SHP77 (cell line): ENCODE measurements at regions not wholly inside any gene's neighbourhood (a gene's known extent, or its start where the extent isn't known, plus 50 kb on each side); places are given as distances from the start of the nearest gene placed in this dataset.
"Not testable (repeated sequence)": the region's sequence is repeated elsewhere in the genome, so short reads cannot be mapped to it uniquely, and the experiment has no call there.

Source experiments
- DNase-seq, 2 experiments: peaks; one replicate each; lab custom pipeline; 2025; lab: John Stamatoyannopoulos, UW

GRCh38 chr14:87815121-87815520 lies 177.9 kb downstream of the GALC start:
- DNase-seq = no peak

GRCh38 chr14:87813686-87814085 lies 179.3 kb downstream of the GALC start:
- no peak for DNase-seq

DNA sequence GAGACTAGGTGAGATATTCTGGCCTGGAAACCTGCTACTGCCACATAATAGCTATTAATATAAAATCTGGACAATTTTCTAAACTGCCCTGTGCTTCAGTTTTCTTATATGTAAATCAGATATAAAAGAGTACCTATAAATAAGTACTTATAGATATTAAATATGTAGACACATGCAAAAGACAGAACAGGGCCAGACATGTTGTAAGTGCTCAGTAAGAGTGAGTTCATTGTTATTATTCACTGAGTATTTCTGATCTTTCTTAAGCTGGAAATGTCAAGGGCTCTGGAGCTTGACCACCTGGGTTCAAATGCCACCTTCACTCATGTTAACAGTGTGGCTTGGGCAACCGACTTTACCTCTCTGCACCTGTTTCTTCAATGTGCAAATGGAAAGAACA lies 179.8 kb downstream of the GALC start:
- DNase-seq = no peak

GRCh38 chr14:87811246-87811645 lies 181.7 kb downstream of the GALC start:
- DNase-seq = no peak

DNA sequence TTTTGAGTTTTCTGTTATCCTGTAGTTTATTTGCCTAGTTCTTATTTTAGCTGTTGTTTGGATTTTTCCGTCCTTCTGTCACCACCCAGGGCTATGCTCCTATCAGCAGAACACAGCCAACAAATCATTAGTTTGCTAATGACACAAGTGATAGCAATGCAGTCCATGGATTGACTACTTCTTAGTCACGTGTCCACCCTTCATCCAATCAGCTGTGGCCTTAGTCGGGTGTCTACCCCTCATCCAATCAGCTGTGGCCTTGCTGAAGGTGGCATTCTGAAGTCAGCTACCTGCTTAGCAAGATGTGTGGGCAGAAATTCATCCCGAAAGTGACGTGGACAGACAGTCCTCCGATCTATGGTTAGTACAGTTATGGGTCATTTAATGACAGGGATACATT lies 182.3 kb downstream of the GALC start:
- DNase-seq = no peak

DNA sequence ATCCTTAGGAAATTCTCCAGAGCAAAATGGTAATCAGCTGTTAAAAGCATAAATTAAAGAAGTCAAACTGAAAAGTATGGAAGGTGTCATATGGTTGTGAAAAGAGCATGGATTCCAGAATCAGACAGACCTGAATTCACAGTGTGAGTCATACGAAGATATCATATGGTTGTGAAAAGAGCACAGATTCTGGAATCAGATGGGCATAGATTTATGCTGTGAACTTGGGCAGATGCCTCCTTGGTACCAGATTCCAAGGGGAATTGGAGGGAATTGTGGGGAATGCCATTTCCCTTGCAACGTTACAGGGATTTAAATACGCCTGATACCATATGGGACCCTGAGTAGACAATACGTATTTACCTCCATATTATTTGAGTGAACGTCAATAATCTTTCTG lies 183.7 kb downstream of the GALC start:
- no peak for DNase-seq

DNA sequence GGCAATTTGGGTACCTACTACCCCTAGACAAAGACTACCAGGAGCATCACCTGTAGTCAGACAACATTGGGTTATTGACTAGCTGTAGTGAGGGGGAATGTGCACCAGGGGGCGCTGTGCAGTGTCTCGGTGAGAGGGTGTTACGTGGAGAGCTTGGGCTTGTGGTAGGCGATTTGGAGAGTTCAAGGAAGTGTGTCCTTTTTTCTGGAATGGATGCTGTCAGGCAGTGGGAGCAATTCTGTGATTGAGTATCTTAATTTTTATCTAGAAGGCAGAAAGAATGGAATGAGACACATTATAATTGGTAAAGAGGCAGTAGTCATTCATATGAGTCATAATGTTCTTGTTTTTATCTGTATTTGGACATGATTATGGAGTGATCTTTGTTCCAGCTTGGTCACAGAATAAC lies 187.7 kb downstream of the GALC start:
- DNase-seq = peak in 1 of 2 experiments; percentile 33

GRCh38 chr14:87800216-87800615 lies 192.8 kb downstream of the GALC start:
- DNase-seq = no peak

- no peak for DNase-seq
These were observed 193.6 kb downstream of the GALC start for GRCh38 chr14:87799400-87799799.

DNA sequence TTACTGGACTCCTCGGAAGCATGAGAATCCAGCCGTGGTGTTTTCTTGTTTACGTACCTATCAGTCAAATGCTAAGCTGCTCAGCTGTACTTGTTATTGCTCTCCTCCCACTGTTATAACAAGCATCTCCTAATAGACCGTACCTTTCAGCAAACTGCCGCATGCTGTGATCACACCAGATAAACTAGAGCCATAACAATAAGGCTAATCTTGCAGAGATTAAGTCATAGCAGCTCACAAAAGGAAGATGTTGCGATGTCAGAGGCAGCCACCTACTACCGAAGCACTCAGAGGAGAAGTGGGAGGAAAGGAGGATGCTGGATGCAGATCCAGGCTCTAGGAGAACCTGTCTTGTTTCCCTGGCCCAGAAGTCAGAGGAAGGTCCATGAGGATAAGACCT lies 196.0 kb downstream of the GALC start:
- DNase-seq = no peak

DNA sequence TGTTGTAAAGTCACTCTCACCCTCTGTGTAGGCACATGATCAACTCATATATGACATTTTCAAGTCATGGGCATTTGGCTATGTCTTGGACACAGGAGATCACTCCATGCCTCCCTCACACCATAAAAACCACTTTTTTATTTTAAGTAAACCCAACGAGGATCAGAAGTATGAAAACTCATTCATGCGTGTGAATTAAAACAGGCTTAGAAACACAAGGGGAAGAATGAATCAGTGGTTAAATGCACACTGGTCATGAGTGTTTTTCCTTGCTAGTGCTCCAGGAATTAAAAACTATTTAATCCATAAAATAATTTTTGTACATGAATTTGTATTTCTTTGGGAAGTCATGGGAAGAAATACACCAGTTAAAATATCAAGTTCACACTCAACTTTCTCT lies 198.4 kb downstream of the GALC start:
- DNase-seq = no peak

DNA sequence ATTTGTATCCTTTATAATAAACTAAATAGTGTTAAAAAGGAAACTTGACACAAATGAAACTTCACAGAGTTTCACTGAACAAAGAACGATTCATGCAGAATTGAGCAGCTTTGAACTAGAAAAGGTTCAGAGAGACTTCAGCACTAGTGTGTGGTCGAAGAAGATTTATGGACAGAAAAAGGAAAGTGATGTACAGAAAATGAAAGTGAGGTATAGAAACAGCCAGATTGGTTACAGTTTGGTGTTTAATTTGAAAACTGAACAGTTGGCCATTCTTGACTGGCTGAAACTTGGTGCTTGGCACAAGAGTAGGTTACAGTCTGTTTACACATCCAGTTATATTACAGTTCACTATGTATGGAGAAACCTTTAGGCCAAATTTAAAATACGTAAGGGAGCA lies 207.1 kb downstream of the GALC start:
- no peak for DNase-seq

DNA sequence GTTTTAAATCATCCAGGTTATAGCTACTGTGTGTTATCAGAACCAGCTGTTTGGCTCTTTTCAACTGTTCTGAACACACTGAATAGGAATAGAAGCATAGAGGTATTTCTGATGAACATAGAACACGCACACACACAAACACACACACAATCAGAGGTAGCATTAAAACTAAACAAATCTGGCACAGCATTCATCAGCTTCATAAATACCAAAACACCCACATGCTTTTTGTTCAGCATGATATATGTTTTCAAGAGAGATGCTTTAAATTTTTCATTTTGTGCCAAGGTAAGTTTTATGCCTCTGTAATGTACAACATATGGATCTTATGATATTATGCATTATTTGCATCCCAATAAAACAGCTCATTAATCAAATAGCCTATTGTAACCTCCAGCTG lies 208.6 kb downstream of the GALC start:
- no peak for DNase-seq

GRCh38 chr14:87783071-87783470 lies 209.9 kb downstream of the GALC start:
- no peak for DNase-seq

- DNase-seq = no peak
These were observed 220.1 kb downstream of the GALC start for GRCh38 chr14:87772854-87773253.

DNA sequence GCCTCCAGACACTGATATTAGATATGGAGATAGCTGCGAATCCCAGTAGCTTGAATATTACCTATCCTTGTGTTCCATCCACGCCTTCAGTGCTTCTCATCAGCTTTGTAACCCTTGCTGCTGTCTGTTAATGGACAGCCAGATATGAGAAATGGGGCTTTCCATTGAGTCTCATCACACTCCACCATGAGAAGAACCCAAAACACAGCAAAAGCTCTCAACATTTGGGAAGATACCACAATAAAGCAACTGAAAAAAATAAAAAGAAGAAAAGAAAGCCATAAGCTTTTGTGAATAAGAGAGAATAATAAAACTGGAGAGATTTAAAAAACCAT lies 225.4 kb downstream of the GALC start:
- no peak for DNase-seq

DNA sequence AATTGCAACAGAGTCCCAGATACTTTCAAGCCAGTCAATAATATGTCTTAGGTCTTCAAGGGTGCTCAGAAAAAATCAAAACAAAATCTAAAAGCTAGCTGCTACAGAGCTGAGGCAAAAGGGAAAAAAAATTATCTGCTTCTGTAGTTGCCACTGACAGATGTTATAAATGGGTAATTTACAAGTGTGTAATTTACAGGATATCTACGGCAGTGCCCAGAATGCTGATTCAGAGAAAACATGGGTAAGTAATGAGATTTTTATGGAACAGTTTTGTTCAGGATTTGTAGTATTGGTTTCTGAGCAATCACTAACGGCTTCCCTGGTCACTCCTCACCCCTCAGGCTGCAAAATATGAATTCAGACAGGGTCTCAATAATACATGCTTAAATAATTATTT lies 234.1 kb downstream of the GALC start:
- no peak for DNase-seq

DNA sequence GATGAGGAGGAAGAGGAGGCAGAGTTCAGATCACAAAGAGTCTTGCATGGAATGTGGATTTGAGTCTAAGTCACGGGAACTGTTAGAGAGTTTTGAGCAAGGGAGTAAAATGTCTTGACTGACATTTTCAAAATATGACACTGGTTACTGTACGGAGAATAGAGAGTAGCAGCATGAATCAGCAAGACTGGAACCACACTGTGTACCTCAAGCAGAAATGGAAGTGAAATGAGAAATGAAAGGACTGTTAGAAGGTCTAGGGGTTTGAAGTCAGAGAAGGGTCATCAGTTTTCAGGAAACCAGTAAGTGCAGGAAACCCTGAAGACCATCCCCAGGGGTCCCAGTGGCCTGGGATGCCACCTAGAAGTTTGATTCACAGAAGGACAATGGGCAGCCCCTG lies 236.3 kb downstream of the GALC start:
- DNase-seq = no peak

- DNase-seq = no peak
These were observed 238.3 kb downstream of the GALC start for GRCh38 chr14:87754520-87755223.

DNA sequence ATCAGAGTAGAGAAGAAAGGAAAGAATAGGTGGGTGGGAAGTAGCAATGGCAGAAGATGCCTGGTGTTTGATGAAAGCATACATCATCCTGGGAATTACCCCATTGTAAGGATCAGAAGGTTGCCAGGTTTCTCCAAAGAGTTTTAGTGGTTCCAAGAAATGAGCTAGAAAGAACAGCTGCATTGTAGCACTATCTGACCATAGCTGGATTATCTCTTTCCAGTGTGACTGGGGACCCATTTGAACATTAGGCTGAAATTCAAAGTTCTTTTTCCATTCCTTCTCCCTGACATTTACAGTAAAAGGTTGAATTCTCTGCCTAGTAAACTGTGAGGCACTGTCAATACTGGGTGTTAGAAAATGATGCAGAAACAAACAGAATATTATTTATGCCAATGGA lies 244.4 kb downstream of the GALC start:
- no peak for DNase-seq

GRCh38 chr14:87745507-87746118 lies 247.4 kb downstream of the GALC start:
- peak in 1 of 2 experiments; percentile 9 for DNase-seq

- not testable (repeated sequence) for DNase-seq
These were observed 258.2 kb downstream of the GALC start for GRCh38 chr14:87734577-87735360.

- not testable (repeated sequence) for DNase-seq
These were observed 259.9 kb downstream of the GALC start for GRCh38 chr14:87733115-87733514.
